K562 (cell line): ENCODE measurements at regions not wholly inside any gene's neighbourhood (a gene's known extent, or its start where the extent isn't known, plus 50 kb on each side); places are given as distances from the start of the nearest gene placed in this dataset.

Experiments
- BHLHE40 ChIP-seq: IDR thresholded peaks from 2 replicates; pipeline ENCODE4 v1.6.1; 2011; ENCODE audit warnings: low read length, improper control_type of control experiment
- CTCF ChIP-seq, 3 experiments: IDR thresholded peaks in 2 of 3; conservative IDR thresholded peaks in 1 of 3; 2 replicates each; pipeline ENCODE4 v1.5.1; 2011 to 2012; ENCODE audit warnings: low read length in 3 of 3, mild to moderate bottlenecking in 3 of 3, control low read depth in 2 of 3, improper control_type of control experiment in 1 of 3, inconsistent platforms in 1 of 3, low read depth in 1 of 3, mixed read lengths in 1 of 3, moderate library complexity in 1 of 3; ENCODE audit not compliant: insufficient read depth in 2 of 3
- DMBX1 ChIP-seq: fragments of 250-450 bp; sonication (Bioruptor Pico); IDR thresholded peaks from 2 replicates; pipeline ENCODE4 v1.8.0; 2022; ENCODE audit warnings: inconsistent platforms, mild to moderate bottlenecking, moderate library complexity, borderline replicate concordance
- ETV6 ChIP-seq, 3 experiments: fragments of 150-350 bp in 1 of 3; sonication (generic) in 1 of 3; formaldehyde crosslinking in 1 of 3; IDR thresholded peaks; 2 replicates each; pipeline versions ENCODE4 v1.6.1 to v1.8.0; 2014 to 2022; ENCODE audit warnings: borderline replicate concordance in 2 of 3, low read depth in 2 of 3, antibody characterized with exemption in 1 of 3, low read length in 1 of 3, mild to moderate bottlenecking in 1 of 3, missing genetic modification reagents in 1 of 3
- MYBL2 ChIP-seq, 2 experiments: fragments of 450-650 bp in 1 of 2; sonication (generic) in 1 of 2; formaldehyde crosslinking in 1 of 2; IDR thresholded peaks; 2 replicates each; pipeline versions ENCODE4 v1.6.1 to v1.8.1; 2017 to 2022; ENCODE audit warnings: borderline replicate concordance in 1 of 2, inconsistent platforms in 1 of 2, low read depth in 1 of 2, mild to moderate bottlenecking in 1 of 2, missing genetic modification reagents in 1 of 2, moderate library complexity in 1 of 2
- U2AF2 ChIP-seq: fragments of 200-400 bp; formaldehyde crosslinking; optimal IDR thresholded peaks from 2 replicates; pipeline ENCODE3; 2017; ENCODE audit warnings: low read depth, mild to moderate bottlenecking, low read length
- ZNF174 ChIP-seq: fragments of 250-450 bp; sonication (Bioruptor Pico); IDR thresholded peaks from 2 replicates; pipeline ENCODE4 v1.4.0; 2020; ENCODE audit warnings: mild to moderate bottlenecking
- TF ChIP-seq, protein P1 (sequence below), 2 experiments: fragments of 450-650 bp in 1 of 2; sonication (generic) in 1 of 2; formaldehyde crosslinking; conservative IDR thresholded peaks; 2 replicates each; pipeline versions ENCODE4 v1.4.0 to v1.8.1; 2020 to 2022; ENCODE audit warnings: mild to moderate bottlenecking in 1 of 2, missing genetic modification reagents in 1 of 2
- TF ChIP-seq, protein P2 (sequence below), 2 experiments: fragments of 450-650 bp; conservative IDR thresholded peaks; 2 replicates each; pipeline ENCODE4 v1.6.1; 2017; ENCODE audit warnings: mild to moderate bottlenecking in 2 of 2, moderate library complexity in 2 of 2
- TF ChIP-seq, protein P3 (sequence below): sonication (generic); formaldehyde crosslinking; IDR thresholded peaks from 2 replicates; pipeline ENCODE4 v1.8.1; 2023; ENCODE audit warnings: mild to moderate bottlenecking, missing genetic modification reagents
- TF ChIP-seq, protein P4 (sequence below): fragments of 250-450 bp; sonication (Bioruptor Pico); IDR thresholded peaks from 2 replicates; pipeline ENCODE4 v1.5.0; 2022; ENCODE audit warnings: mild to moderate bottlenecking

- TF ChIP-seq BHLHE40 (no peak), MYBL2 (IDR thresholded peaks at IDR 0.05; ENCODE audit: low read depth) (no peak), MYBL2 (CRISPR knock-in tag; IDR thresholded peaks at IDR 0.05; ENCODE audit: borderline replicate concordance) (no peak), U2AF2 (no peak), ETV6 (IDR thresholded peaks at IDR 0.05; ENCODE audit: borderline replicate concordance in 1 of 2, low read depth in 2 of 2, low read length in 1 of 2) (no peak), ETV6 (CRISPR knock-in tag; IDR thresholded peaks at IDR 0.05; ENCODE audit: borderline replicate concordance) (no peak), DMBX1 (no peak), ZNF174 (CRISPR knock-in tag) (no peak), CTCF (IDR thresholded peaks at IDR 0.05 in 2 of 3, conservative IDR thresholded peaks at IDR 0.05 in 1 of 3; ENCODE audit: insufficient read depth in 2 of 3, low read depth in 1 of 3, low read length in 3 of 3) (no peak)
- TF ChIP-seq, protein P1, sequence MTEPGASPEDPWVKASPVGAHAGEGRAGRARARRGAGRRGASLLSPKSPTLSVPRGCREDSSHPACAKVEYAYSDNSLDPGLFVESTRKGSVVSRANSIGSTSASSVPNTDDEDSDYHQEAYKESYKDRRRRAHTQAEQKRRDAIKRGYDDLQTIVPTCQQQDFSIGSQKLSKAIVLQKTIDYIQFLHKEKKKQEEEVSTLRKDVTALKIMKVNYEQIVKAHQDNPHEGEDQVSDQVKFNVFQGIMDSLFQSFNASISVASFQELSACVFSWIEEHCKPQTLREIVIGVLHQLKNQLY (CRISPR knock-in tag; conservative IDR thresholded peaks at IDR 0.05): no peak
- TF ChIP-seq, protein P2, sequence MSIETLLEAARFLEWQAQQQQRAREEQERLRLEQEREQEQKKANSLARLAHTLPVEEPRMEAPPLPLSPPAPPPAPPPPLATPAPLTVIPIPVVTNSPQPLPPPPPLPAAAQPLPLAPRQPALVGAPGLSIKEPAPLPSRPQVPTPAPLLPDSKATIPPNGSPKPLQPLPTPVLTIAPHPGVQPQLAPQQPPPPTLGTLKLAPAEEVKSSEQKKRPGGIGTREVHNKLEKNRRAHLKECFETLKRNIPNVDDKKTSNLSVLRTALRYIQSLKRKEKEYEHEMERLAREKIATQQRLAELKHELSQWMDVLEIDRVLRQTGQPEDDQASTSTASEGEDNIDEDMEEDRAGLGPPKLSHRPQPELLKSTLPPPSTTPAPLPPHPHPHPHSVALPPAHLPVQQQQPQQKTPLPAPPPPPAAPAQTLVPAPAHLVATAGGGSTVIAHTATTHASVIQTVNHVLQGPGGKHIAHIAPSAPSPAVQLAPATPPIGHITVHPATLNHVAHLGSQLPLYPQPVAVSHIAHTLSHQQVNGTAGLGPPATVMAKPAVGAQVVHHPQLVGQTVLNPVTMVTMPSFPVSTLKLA (conservative IDR thresholded peaks at IDR 0.05): no peak
- TF ChIP-seq, protein P3, sequence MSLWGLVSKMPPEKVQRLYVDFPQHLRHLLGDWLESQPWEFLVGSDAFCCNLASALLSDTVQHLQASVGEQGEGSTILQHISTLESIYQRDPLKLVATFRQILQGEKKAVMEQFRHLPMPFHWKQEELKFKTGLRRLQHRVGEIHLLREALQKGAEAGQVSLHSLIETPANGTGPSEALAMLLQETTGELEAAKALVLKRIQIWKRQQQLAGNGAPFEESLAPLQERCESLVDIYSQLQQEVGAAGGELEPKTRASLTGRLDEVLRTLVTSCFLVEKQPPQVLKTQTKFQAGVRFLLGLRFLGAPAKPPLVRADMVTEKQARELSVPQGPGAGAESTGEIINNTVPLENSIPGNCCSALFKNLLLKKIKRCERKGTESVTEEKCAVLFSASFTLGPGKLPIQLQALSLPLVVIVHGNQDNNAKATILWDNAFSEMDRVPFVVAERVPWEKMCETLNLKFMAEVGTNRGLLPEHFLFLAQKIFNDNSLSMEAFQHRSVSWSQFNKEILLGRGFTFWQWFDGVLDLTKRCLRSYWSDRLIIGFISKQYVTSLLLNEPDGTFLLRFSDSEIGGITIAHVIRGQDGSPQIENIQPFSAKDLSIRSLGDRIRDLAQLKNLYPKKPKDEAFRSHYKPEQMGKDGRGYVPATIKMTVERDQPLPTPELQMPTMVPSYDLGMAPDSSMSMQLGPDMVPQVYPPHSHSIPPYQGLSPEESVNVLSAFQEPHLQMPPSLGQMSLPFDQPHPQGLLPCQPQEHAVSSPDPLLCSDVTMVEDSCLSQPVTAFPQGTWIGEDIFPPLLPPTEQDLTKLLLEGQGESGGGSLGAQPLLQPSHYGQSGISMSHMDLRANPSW (CRISPR knock-in tag): no peak
- TF ChIP-seq, protein P4, sequence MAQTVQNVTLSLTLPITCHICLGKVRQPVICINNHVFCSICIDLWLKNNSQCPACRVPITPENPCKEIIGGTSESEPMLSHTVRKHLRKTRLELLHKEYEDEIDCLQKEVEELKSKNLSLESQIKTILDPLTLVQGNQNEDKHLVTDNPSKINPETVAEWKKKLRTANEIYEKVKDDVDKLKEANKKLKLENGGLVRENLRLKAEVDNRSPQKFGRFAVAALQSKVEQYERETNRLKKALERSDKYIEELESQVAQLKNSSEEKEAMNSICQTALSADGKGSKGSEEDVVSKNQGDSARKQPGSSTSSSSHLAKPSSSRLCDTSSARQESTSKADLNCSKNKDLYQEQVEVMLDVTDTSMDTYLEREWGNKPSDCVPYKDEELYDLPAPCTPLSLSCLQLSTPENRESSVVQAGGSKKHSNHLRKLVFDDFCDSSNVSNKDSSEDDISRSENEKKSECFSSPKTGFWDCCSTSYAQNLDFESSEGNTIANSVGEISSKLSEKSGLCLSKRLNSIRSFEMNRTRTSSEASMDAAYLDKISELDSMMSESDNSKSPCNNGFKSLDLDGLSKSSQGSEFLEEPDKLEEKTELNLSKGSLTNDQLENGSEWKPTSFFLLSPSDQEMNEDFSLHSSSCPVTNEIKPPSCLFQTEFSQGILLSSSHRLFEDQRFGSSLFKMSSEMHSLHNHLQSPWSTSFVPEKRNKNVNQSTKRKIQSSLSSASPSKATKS: no peak
These were observed 121.0 kb upstream of the JAG1 start for GRCh38 chr20:10794765-10795164.
